ENCODE measurements at regions not wholly inside any gene's neighbourhood (a gene's known extent, or its start where the extent isn't known, plus 50 kb on each side); places are given as distances from the start of the nearest gene placed in this dataset.
"Not testable (repeated sequence)": the region's sequence is repeated elsewhere in the genome, so short reads cannot be mapped to it uniquely, and the experiment has no call there.

- no peak overlapping the region for H3K27ac ChIP-seq
- no peak for TF ChIP-seq ZFX (IDR thresholded peaks at IDR 0.05; ENCODE audit: borderline replicate concordance)
- TF ChIP-seq, protein P1, sequence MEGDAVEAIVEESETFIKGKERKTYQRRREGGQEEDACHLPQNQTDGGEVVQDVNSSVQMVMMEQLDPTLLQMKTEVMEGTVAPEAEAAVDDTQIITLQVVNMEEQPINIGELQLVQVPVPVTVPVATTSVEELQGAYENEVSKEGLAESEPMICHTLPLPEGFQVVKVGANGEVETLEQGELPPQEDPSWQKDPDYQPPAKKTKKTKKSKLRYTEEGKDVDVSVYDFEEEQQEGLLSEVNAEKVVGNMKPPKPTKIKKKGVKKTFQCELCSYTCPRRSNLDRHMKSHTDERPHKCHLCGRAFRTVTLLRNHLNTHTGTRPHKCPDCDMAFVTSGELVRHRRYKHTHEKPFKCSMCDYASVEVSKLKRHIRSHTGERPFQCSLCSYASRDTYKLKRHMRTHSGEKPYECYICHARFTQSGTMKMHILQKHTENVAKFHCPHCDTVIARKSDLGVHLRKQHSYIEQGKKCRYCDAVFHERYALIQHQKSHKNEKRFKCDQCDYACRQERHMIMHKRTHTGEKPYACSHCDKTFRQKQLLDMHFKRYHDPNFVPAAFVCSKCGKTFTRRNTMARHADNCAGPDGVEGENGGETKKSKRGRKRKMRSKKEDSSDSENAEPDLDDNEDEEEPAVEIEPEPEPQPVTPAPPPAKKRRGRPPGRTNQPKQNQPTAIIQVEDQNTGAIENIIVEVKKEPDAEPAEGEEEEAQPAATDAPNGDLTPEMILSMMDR (IDR thresholded peaks at IDR 0.05): no peak
Observed at GRCh38 chr5:28961816-28962215, 1923.4 kb upstream of the CDH9 start.

GRCh38 chr5:28958581-28958980, 1920.2 kb upstream of the CDH9 start:
- H3K27ac ChIP-seq: no peak overlapping the region
- TF ChIP-seq, protein P1 (IDR thresholded peaks at IDR 0.05): no peak
- TF ChIP-seq ZFX (IDR thresholded peaks at IDR 0.05; ENCODE audit: borderline replicate concordance): no peak

GRCh38 chr5:28957450-28957849, 1919.1 kb upstream of the CDH9 start:
- TF ChIP-seq, protein P1 (IDR thresholded peaks at IDR 0.05): no peak
- TF ChIP-seq ZFX (IDR thresholded peaks at IDR 0.05; ENCODE audit: borderline replicate concordance): no peak
- H3K27ac ChIP-seq: no peak overlapping the region

DNA sequence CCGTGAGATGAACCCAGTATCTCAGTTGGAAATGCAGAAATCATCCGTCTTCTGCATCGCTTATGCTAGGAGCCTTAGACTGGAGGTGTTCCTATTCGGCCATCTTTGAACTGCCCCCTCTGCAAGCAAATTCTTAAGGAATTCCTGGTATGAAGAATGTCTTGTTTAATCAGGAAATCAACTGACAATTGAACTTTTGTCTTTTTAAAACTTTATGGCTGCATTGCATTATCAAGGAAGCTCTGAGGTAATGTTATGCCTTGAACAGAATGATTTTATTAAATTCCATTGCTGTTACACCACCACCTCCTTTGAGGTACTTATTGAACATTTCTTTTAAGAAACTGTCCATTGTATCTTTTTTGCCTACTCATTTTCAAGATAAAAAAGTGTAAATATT, 1915.7 kb upstream of the CDH9 start:
- TF ChIP-seq, protein P1 (IDR thresholded peaks at IDR 0.05): no peak
- TF ChIP-seq ZFX (IDR thresholded peaks at IDR 0.05; ENCODE audit: borderline replicate concordance): no peak
- H3K27ac ChIP-seq: no peak overlapping the region

DNA sequence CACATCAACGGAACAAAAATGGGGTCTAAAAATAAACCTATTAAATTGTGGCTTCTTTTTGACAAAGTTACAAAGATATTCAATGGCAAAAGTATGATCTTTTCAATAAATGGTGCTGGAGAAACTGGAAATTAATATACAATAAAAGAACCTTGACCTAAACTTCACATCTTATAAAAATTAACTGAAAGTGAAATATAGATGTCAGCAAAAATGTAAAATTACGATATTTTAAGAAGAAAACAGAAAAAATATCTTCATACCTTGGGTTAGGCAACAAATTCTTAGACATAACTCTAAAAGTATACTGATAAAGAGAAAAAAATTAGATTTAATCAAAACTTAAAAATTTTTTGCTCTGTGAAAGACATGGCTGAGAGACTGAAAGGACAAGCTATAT, 1909.5 kb upstream of the CDH9 start:
- TF ChIP-seq, protein P1 (IDR thresholded peaks at IDR 0.05): no peak
- no peak for TF ChIP-seq ZFX (IDR thresholded peaks at IDR 0.05; ENCODE audit: borderline replicate concordance)
- no peak overlapping the region for H3K27ac ChIP-seq

DNA sequence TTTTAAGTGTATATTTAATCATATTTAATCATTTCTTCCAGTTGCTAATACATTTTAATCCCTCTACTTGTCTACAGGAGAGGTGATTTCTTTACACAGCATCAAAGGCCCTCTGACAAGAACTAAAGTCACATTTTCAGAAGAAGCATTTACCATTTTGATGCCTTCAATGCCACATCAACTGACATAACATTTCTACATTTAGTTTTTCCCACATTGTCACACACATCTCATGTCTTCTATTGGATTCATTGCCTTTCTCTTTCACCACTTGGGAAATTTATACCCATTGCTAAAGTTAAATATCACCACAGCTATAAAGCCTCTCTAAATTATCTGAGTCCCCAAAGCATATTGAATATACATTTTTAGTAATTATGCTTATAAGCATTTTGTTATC, 1907.5 kb upstream of the CDH9 start:
- no peak overlapping the region for H3K27ac ChIP-seq
- TF ChIP-seq ZFX (IDR thresholded peaks at IDR 0.05; ENCODE audit: borderline replicate concordance): no peak
- TF ChIP-seq, protein P1 (IDR thresholded peaks at IDR 0.05): no peak

DNA sequence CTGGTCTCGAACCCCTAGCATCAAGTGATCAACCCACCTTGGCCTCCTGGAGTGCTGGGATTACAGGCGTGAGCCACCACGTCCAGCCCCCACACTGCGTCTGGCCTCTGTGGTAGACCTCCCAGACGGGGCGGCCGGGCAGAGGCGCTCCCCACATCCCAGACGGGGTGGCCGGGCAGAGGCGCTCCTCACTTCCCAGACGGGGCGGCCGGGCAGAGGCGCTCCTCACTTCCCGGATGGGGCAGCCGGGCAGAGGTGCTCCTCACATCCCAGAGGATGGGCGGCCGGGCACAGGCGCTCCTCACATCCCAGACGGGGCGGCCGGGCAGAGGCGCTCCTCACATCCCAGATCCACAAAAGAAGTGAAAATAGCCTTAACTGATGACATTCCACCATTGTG, 1891.0 kb upstream of the CDH9 start:
- H3K27ac ChIP-seq: not testable (repeated sequence)

- not testable (repeated sequence) for H3K27ac ChIP-seq
Observed at GRCh38 chr5:28928327-28928790, 1890.0 kb upstream of the CDH9 start.
